ENCODE measurements at regions not wholly inside any gene's neighbourhood (a gene's known extent, or its start where the extent isn't known, plus 50 kb on each side); places are given as distances from the start of the nearest gene placed in this dataset.
"Not testable (repeated sequence)": the region's sequence is repeated elsewhere in the genome, so short reads cannot be mapped to it uniquely, and the experiment has no call there.

DNA sequence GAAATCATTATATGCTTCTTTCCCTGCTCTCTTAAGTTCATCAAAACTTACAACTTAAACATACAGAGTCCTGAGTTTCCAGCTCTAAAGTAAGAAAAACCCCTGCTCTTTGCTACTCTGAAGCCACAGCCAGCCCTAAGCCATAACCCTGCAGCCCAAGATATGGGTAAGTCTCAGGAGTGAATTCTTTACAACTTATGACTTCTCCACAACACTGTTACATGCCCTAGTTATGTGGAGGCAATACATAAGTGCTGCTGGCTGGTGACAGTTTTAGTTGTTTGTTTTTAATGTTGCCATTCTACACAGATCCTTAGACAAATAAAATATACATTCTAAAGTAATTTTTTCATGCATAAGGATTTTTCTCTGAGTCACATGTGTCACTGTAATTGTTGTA, 100.2 kb downstream of the FBXO8 start:
- no peak for DNase-seq

DNA sequence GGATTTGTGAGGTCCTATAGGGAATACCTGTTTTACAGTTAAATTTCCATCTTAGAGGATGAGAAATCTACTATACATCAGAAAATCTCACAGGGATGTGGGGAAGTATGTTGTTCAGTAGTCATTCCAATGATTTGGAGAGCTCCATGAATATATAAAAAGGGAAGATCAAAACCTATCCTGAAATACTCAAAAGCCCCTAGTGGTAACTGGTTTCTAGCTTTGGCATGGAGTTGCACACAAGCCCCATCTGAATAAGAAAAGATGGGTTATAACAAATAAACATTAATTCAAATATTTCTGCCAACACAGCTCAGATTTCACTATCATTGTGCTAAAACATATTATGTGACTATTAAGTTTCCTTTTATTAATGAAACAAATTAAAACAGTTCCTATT, 101.6 kb downstream of the FBXO8 start:
- no peak for DNase-seq

DNA sequence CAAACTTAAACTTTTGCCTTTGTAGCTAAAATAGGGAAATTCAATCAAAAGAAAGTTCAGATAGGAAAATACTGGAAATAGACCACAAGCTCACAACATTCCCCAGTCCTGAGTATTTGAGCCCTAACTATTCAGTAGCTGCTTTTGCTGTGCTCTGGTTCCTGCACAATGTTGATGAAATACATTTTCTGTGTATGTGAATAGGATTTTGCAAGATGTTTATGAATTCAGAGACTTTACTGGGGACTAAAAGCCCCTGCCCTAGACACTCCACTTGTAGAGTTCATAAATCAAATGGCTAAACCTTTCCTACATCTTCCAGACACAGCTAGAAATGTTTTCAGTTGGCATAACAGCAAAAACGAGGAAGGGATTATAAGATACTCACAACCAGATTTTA, 105.9 kb downstream of the FBXO8 start:
- no peak for DNase-seq

DNA sequence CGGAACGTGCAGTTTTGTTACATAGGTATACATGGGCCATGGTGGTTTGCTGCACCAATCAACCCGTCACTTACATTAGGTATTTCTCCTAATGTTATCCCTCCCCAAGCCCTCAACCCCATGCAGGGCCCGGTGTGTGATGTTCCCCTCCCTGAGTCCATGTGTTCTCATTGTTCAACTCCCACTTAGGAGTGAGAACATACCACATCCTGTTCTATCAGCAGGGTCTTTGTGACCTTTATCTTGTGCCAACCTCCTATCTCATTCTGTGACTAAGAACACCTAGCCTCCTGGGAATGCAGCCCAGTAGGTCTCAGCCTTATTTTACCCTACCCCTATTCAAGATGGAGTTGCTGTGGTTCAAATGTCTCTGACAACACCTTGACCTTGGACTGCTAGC, 107.6 kb downstream of the FBXO8 start:
- not testable (repeated sequence) for DNase-seq

DNA sequence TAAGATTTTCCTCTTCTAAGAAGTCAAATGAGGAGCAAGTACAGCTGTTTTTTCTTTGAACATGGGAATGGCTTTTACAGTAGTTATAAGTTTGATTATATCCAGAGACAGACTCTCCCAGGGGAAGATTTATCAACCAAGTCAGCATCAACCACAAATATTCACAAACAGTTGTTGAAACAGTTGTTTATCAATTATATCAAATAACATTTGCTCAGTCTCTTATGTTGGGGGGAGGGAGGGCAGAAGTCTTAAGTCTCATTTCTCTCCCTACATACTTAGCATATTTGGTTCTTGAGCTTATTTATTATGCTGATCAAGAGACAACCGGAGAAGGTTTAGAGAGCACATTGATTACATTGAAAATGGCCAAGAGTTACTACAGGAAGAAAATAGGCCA, 110.1 kb downstream of the FBXO8 start:
- no peak for DNase-seq

DNA sequence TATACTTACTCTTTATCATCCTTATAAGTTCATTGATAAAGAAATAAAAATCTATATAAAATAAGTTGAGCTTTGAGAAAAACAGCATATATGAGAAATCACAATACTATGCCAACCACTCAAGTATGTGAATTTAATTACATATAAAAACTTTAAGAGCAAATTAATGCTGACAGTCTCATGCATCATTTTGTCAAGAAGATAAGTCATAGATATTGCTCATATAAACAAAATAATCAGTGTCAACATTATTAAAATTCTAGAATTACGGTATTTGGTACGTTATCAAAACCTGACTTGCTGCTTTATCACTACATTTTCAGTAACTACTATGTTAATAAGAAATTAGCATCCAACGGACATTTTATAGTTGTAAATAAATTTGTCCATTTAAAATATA, 111.2 kb downstream of the FBXO8 start:
- no peak for DNase-seq

DNA sequence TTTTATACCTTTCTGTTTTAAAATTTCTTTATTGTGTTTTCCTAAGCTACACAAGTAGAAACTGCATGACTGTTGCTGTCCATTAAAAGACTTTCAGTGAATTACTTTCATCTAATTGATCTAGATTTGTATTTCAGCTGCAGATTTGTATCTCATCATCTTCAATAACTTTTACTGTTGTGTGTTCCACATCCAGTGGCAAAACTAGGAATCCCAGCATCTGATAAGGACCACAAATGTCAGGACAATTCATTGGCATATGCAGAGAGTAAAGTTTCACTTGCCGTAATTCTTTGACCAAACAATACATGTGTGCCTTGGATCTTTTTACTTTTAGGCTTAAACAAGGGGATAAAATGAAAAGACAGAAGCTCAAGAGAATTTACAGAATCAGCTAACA, 112.6 kb downstream of the FBXO8 start:
- DNase-seq = no peak

DNA sequence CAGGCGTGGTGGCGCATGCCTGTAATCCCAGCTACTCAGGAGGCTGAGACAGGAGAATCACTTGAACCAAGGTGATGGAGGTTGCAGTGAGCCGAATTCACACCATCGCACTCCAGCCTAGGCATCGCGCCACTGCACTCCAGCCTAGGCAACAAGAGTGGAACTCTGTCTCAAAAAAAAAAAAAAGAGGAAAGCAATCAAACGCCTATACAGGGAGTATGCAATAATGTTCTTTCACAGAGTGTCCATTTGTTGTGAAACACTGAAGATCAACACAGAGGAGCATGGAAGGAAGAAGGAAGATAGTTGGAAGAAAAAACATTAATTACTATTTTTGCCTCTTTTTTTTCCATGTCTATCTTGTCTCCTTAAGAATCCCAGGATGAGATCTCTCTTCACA, 113.4 kb downstream of the FBXO8 start:
- DNase-seq = no peak

DNA sequence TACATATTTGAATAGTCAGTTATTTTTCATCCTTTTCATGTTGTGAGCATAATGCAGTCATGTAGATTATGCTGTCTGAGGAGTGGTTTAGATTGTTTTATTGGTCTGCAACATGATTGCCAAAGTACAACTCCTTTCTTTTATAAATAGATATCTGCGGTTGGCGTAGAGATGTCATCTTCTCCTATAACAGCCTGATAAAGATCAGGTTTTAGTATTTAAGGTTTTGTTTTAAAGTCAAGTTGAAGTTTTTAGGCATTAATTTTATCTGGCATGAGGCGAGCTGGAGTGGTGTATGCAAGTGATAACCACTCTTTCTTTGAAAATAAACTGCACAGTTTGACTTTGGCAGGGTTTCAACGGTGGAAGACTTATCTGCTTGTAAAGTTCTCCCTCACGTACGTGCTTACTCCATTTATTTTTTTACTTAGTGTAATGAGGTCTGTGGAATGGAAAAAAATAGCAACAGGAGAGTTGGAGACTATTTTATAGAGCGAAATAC, 126.3 kb downstream of the FBXO8 start:
- DNase-seq = no peak

DNA sequence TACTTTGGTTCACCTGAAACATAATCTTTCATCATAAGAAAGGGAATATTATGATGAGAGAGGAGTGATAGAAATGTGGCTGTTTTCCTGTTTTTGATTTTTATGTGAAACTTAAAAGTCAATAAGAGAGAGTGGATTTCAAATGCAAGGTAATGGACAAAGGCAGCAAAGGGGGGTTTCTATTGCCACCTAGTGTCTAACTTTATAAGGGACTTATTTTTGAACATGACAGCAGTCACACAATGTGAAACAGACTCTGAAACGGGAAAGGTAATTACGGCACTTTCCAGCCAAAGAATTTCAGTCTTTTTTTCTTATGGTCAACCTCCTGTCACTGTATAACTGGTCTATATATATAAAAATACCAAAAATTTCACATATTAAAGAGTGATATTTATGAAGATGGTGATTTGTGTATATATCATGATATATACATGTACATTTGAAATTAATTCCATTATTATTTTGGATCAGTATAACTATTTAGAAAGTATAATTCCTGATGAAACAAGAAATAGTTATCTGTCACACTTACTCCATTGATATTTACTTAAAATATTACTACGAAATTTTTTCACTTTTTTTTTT, 127.1 kb downstream of the FBXO8 start:
- no peak for DNase-seq

DNA sequence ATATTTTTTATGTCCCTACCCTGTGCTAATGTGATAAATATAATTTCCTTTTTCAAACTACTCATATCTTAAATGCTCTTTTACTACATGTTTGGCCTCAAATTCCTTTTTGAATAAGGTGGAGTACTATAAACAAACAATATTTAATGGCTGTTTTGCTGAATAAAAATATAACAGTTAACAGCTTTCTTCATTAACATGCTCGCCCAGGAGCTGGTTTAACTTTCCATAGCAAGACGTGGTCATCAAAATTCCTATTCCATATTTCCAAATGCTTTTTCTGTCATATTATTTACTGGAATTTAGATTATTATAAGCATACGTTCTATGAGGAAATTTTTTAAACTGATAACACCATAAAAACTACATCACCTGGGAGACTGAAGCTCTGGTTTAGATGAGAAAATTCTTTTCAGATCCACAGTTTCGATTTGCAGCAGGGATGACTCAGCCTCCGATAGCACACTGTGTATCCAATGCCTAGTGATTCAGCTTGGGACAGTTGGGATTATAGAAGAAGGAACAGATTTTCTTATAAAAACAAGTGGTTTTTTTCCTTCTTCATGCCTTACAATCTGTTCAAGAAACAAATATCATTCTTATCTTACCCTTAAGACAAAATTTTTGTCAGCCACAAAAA, 129.1 kb downstream of the FBXO8 start:
- DNase-seq = no peak

DNA sequence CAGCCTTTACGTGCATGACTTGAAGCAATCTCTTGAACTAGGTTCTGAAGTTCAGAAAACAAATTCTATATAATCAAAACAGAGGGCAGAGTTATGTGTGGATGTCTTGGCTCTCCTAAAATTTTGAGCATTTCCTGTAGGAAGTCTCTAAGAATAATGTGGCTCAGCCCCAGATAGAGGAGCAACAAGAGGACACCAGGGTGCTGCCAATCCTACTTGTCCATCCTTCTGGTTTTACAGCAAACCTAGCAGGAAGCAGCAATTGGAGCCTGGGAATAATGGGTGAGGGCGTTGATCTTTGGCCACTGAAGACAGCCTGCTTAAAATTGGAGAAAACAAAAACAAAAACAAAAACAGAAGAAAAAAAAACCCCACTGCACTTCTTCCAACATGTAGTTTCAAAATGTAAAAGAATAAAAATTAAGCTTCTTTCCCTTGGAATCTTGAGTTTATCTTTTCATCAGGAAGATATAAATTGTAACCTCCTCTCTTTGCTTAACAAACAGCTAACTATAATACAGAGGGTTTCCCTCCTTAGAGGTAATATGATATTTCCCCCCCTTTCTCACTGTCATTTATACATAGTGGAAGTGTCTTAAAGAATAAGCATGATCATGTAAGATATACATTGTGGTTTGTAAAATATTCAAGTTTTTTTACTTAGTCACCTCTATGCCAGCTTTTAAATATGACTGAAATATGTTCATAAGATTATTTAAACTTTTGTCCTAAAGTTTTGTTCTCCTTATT, 130.6 kb downstream of the FBXO8 start:
- no peak for DNase-seq

DNA sequence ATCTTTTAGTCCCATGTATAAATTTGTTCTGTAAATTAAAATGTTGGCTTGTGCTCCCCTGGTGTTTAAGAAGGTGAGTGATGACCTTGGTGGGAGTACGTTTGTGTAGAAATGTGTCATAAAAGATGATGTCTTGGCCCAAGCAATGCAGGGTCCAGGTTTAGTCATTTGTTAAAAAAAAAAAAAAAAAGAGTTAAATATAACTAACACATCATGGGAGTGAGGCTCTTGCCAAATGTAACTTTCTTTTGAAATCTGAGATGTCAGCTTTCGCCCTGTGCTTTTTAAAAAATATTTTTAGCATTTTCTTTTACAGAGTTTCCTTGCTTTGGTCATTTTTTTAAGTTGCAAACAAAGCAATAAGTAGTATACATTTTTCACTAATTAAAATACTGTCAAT, 135.6 kb downstream of the FBXO8 start:
- no peak for DNase-seq

DNA sequence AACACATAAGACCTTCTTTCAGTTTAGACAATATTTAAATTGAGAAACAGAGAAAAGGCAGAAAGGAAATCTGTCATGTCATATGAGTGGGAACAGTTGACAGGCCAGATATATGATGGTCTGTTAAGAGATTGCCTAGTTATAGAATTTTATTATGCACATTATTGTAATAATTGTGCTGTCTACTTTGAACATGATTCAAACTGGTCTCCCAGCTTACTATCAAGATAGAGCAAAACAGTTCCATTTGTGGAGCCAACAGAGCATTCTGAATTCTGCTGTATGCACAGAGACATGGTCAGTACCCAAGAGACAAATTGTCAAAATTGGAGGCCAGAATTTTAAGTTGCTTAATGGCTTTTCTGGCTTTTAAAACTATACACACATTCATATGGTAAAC, 139.4 kb downstream of the FBXO8 start:
- DNase-seq = no peak

DNA sequence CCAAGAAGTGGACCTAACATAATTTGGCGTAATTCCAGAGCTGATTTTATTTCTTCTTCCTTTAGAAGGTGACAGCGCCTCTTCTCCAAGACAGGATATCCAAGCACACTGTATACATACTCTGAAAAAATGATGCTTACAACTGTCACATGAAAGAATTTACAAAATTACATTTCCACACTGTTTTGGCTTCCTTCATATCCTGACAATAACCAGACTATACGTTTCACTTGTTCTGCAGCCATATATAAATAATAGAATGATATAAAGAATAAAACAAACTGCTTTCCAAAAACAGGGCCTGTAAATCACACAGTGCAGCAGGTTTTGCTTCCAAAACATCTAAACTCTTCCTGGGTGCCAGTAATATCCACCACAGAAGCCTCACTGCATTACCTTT, 141.6 kb downstream of the FBXO8 start:
- DNase-seq = no peak

DNA sequence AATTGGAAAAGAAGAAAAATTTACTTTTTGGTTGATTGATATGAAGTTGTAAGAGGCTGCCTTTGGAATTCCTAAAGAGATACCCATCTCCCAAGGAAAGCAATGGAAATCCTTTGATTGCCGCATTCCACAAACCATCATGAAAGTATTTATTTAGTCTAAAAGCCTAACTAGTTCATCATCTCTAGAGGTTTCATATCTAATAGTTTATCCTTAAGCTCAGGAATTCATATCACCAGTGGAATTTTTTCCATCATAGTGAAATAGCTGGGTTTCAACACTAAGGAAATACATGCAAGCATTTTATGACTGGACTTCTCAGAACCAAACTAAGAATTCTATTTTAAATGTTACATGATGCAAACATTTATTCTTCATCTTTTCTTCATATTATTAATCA, 144.9 kb downstream of the FBXO8 start:
- no peak for DNase-seq

DNA sequence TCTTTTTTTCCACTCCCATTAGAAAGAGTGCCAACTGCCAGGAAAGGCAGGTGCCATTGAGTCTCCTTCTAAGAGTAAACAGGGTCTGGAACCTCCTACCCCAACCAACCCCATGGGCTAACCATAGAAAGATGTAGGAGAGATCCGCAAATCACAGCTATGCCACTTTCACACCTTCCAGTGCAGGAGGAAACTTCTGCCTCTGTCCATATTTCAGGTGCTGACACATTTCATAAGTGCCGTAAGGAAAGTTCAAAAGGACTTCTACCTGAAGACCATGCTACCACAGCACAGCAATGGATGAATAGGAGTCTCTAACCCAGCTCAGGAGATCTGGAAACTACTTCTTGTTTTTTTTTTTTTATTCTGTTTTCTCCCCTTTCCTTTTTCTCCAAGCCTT, 145.8 kb downstream of the FBXO8 start:
- DNase-seq = no peak

DNA sequence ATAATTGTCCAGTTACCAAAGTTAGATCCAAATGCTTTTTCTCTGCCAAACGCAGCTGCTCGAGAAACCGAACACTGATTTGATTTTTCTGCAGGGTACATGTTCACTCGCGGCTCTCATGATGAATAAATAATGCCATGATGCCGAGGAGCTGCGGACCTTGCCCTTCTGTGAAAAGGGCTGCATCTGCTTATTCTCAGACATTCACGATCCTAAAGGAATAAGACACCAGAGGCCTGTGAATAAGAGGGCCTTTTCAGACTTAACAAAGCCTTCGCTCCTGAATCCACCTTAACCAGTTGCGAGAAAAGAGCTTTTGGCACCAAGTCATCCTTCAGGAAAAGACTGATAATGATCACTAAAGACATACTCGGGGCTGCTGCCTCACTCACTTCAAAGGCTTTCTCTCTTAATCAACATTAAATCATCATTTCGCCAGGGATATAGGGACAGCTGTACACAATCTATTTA, 147.5 kb downstream of the FBXO8 start:
- DNase-seq = no peak

DNA sequence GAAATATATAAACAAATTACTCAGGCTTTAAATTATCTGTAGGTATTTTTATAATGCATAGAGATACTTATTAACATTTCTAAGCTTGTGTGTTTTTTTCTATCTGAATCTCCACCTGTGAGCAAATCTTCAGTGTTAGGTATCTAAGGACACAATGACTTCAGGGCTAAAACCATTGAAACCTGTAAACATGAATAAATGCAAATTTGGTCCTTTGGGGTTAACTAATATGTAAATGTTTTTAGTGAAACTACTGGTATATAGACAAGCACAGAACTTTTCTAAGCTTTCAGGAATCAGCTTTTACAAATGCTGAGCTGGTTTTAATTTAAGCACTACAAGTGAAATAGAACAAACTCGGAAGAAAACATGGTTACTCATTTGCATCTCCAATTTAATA, 147.9 kb downstream of the FBXO8 start:
- no peak for DNase-seq

DNA sequence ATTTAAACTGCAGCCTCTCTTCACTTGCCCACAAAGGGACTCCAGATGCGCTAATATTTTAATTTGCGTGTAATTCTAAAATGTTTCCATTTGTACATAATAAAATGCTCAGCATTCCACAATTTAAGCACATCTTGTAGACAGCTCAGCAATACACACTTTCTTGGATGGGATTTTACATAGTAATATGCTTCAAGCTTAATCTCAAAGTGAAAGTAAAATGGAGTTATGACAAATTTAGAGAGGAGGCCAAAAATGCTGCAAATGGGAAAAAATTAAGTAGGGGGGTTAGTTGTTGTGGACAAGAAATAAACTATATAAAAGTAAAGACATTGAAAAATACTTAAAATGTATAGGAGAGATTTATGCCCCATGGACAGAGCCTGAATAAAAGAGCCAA, 149.1 kb downstream of the FBXO8 start:
- DNase-seq = no peak

DNA sequence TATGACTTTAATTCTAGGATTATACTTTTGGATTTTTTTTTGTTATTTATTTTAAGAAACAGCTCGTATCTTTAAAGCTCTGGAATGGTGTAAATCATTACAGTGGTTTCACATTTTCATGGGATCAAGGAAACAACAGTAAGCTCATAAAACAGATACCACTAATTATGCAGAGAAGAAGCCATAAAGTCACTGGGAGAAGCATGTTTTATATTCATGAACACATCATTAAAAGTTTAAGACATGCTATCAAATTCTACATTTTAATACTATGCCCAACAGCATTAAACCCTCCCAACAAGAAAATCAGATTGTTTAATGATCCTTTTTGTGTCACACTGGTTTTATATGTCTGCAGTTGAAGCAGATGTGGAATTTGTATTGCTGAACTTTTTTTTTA, 149.9 kb downstream of the FBXO8 start:
- no peak for DNase-seq

DNA sequence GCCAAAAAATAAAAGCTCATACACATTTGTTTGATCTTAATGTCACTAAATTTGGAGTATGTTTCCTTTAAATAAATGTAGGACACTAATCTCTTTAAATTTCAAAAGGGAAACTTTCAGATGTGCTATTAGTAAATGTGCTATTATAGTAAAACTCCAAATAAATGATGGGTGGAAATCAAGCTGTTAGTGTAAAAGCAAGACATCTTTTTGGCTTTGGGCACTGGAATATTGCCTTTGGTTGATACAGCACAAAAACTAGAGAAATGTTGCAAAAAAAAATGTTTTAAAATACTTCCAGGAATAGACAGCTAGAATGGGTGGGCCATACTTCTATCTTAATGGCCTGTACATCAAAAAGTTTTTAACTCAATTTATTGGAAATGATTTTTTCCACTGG, 151.6 kb downstream of the FBXO8 start:
- no peak for DNase-seq

DNA sequence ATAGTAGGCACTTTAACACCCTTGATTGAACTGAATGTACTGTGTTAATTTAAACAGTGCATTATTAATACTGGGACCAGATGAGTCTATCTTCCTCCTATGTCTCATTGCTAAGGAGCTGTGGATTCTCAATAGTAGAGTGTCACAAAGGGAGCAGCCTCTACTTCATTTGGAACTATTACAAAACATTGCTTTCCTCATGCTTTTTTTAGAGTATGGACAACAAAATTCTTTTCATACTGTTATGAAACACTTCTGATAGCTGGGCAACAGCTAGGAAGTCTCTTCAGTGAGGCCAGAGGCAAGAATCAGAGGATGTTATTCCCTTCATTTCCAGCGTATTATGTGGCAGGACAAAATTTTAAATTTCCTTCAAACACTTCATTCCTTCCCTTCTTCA, 160.8 kb downstream of the FBXO8 start:
- DNase-seq = no peak

All from left hindlimb (tissue), 1 donor.